ENCODE measurements at regions not wholly inside any gene's neighbourhood (a gene's known extent, or its start where the extent isn't known, plus 50 kb on each side); places are given as distances from the start of the nearest gene placed in this dataset.

DNA sequence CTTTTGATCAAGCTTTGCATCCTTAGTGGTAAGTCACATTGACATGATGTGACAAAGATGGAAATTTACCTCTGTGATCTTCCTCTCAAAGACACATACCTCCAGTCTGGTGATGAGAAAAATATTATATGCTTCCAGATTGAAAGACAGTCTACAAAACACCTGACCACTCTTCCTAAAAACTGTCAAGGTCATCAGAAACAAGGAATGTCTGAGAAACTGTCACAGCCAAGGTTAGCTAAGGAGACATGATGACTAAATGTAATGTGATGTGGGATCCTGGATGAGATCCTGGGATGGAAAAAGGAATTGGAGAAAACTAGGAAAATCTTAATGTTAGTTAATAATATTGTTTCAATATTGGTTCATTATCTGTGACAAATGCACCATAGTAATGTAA lies 226.6 kb upstream of the ST6GAL2 start:
- DNase-seq (ENCODE audit: low read depth), result no peak
- no peaks in the 10 kb centered on the region for H3K36me3 ChIP-seq (ENCODE audit: control insufficient read depth, insufficient read depth, low read length)
- no peaks in the 10 kb centered on the region for H3K27me3 ChIP-seq (ENCODE audit: control insufficient read depth, insufficient read depth, low read length)
- H3K4me3 ChIP-seq (ENCODE audit: low read depth, low read length), result no peak overlapping the region
- TF ChIP-seq, protein P1, sequence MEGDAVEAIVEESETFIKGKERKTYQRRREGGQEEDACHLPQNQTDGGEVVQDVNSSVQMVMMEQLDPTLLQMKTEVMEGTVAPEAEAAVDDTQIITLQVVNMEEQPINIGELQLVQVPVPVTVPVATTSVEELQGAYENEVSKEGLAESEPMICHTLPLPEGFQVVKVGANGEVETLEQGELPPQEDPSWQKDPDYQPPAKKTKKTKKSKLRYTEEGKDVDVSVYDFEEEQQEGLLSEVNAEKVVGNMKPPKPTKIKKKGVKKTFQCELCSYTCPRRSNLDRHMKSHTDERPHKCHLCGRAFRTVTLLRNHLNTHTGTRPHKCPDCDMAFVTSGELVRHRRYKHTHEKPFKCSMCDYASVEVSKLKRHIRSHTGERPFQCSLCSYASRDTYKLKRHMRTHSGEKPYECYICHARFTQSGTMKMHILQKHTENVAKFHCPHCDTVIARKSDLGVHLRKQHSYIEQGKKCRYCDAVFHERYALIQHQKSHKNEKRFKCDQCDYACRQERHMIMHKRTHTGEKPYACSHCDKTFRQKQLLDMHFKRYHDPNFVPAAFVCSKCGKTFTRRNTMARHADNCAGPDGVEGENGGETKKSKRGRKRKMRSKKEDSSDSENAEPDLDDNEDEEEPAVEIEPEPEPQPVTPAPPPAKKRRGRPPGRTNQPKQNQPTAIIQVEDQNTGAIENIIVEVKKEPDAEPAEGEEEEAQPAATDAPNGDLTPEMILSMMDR (IDR thresholded peaks at IDR 0.05; ENCODE audit: insufficient read depth, low read depth, low read length), result no peak
- ChIA-PET CTCF (interaction anchor here (1.1 kb wide), 2 partner anchors 8 to 10 kb away, joined by 3 to 4 read pairs; no protein-coding TSS in a partner anchor), POLR2A (no interaction called here)

DNA sequence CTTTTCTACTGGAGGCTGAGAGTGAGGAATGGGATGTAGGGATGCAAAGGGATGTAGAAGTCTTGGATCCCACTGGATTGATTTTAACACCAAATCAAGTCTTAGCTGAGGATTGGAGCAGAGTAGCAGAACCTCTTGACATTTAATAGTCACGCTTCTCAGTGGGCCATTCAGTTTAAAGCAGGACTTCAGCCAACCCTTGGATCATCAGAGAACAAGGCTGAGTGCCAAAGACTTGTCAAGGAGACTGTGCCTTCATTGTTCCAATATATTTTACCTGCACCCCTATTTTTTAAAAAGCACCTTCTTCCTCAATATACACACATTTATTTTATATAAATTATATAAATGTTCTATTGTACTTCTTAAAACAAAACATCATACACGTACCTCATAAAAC lies 242.4 kb upstream of the ST6GAL2 start:
- Histone ChIP-seq H3K36me3 (ENCODE audit: control insufficient read depth, insufficient read depth, low read length) (no peaks in the 10 kb centered on the region), H3K27me3 (ENCODE audit: control insufficient read depth, insufficient read depth, low read length) (no peaks in the 10 kb centered on the region; the same call in 1 of the 2 replicates), H3K4me3 (ENCODE audit: low read depth, low read length) (no peak overlapping the region)
- POLR2A ChIA-PET, result no interaction called here
- CTCF ChIA-PET, result no interaction called here
- no peak for DNase-seq (ENCODE audit: low read depth)
- TF ChIP-seq, protein P1 (IDR thresholded peaks at IDR 0.05; ENCODE audit: insufficient read depth, low read depth, low read length), result no peak

DNA sequence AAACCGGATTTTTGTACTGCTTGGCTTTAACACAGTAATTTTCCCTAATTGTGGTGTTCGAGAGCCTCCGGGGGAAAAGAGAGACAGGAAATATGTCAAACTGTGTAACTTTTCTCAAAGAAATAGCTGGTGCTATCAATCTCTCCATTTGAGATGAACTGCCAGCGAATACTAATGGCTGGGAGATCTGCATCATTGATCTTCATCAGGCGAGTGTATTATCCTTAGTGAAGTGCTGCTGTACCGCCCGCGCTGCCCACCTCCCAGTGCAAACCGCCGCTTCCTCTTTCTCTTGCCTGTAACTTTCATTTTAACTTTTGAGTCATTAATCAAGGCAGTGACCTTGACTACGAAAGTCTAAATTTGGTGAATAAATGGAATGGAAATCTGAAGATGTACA lies 246.1 kb upstream of the ST6GAL2 start:
- CTCF ChIA-PET, result no interaction called here
- DNase-seq (ENCODE audit: low read depth), result no peak
- Histone ChIP-seq H3K36me3 (ENCODE audit: control insufficient read depth, insufficient read depth, low read length) (no peaks in the 10 kb centered on the region), H3K4me3 (ENCODE audit: low read depth, low read length) (no peak overlapping the region), H3K27me3 (ENCODE audit: control insufficient read depth, insufficient read depth, low read length) (no peaks in the 10 kb centered on the region; the same call in 1 of the 2 replicates)
- POLR2A ChIA-PET, result no interaction called here
- TF ChIP-seq, protein P1 (IDR thresholded peaks at IDR 0.05; ENCODE audit: insufficient read depth, low read depth, low read length), result no peak

DNA sequence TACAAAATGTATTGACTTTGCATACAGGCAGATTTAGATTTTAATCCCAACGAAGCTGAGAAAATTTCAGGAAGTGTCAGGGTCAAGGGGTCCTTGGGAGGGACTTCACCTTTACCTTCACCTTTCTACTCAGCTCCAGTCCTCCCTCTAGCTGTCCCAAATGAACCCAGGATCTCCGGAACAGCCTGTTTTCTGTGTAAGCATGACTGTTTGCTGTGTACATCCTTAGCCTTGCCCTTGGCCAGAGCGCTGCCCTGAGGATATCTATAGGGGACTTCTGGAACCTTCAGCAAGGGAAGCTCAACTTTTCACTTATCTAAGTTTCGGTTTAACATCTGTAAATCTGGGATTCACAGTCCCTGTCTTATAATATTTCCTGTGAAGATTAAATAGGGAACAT lies 246.8 kb upstream of the ST6GAL2 start:
- TF ChIP-seq, protein P1 (IDR thresholded peaks at IDR 0.05; ENCODE audit: insufficient read depth, low read depth, low read length), result no peak
- ChIA-PET CTCF (no interaction called here), POLR2A (no interaction called here)
- no peak for DNase-seq (ENCODE audit: low read depth)
- H3K27me3 ChIP-seq (ENCODE audit: control insufficient read depth, insufficient read depth, low read length), result no peaks in the 10 kb centered on the region; the same call in 1 of the 2 replicates
- H3K4me3 ChIP-seq (ENCODE audit: low read depth, low read length), result no peak overlapping the region
- no peaks in the 10 kb centered on the region for H3K36me3 ChIP-seq (ENCODE audit: control insufficient read depth, insufficient read depth, low read length)

DNA sequence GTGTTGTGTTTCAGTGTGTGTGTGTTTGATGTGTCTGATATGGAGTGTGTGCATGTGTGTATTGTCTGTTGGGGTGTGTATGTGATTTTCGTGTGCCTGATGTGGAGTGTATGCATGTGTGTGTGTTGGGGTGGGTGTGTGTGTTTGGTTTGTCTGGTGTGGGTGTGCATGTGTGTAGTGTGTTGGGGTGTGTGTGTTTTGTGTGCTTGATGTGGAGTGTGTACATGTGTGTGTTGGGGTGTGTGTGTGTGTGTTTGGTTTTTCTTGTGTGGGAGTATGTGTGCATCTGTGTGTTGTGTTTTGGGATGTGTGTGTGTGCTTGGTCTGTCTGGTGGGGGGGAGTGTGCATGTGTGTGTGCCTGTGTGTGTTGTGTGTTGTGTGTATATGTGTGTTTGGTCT lies 247.4 kb upstream of the ST6GAL2 start:
- ChIA-PET POLR2A (no interaction called here), CTCF (no interaction called here)
- H3K4me3 ChIP-seq (ENCODE audit: low read depth, low read length), result no peak overlapping the region
- TF ChIP-seq, protein P1 (IDR thresholded peaks at IDR 0.05; ENCODE audit: insufficient read depth, low read depth, low read length), result no peak
- no peaks in the 10 kb centered on the region for H3K36me3 ChIP-seq (ENCODE audit: control insufficient read depth, insufficient read depth, low read length)
- no peak for DNase-seq (ENCODE audit: low read depth)
- no peaks in the 10 kb centered on the region for H3K27me3 ChIP-seq (ENCODE audit: control insufficient read depth, insufficient read depth, low read length)
